IMR-90 (cell line): ENCODE measurements at regions not wholly inside any gene's neighbourhood (a gene's known extent, or its start where the extent isn't known, plus 50 kb on each side); places are given as distances from the start of the nearest gene placed in this dataset.

ENCODE experiments used
- ATAC-seq: fragments of 200-7000 bp; cut with Tn5 transposase; 2 replicates; pipeline ENCODE4 v1.9.1; 2020; ENCODE audit warnings: low read depth, mild to moderate bottlenecking, moderate library complexity
- BruUV-seq: library from RNA; stranded (reverse); fragments of 400-500 nt; replicated peaks from 2 replicates; lab custom pipeline; 2021; lab: Mats Ljungman, UMichigan
- CTCF ChIA-PET: fragments of 300-600 bp; formaldehyde crosslinking; extraction: SDS; loops from one replicate; lab custom pipeline; 2021; ENCODE audit warnings: antibody characterized with exemption; lab: Yijun Ruan, JAX
- POLR2A ChIA-PET: fragments of 300-600 bp; sonication (Branson Sonifier 250); formaldehyde crosslinking; loops from one replicate; lab custom pipeline; 2022; ENCODE audit warnings: antibody characterized with exemption; ENCODE audit not compliant: unreplicated experiment; lab: Charles Lee
- DNase-seq: peaks from one replicate; pipeline ENCODE4 v3.0.0; 2013
- H2AFZ ChIP-seq: replicated peaks from 2 replicates; pipeline ENCODE3; 2013; ENCODE audit warnings: low read length, mild to moderate bottlenecking; ENCODE audit not compliant: poor library complexity
- H2AK5ac ChIP-seq: 2 replicates; pipeline ENCODE4 v1.6.1; 2013; ENCODE audit warnings: low read depth, low read length, inconsistent platforms
- H2AK9ac ChIP-seq: replicated peaks from 2 replicates; pipeline ENCODE3; 2013; ENCODE audit warnings: mild to moderate bottlenecking, low read depth, low read length, moderate library complexity; ENCODE audit not compliant: poor library complexity
- H2BK120ac ChIP-seq: 2 replicates; pipeline ENCODE4 v1.6.1; 2013; ENCODE audit warnings: low read depth, low read length, inconsistent platforms
- H2BK15ac ChIP-seq: 3 replicates; pipeline ENCODE4 v1.6.1; 2013; ENCODE audit warnings: low read depth, low read length, inconsistent platforms
- H2BK20ac ChIP-seq: 2 replicates; pipeline ENCODE4 v1.6.1; 2013; ENCODE audit warnings: low read depth, mild to moderate bottlenecking, inconsistent platforms, low read length, moderate library complexity
- H2BK5ac ChIP-seq: 2 replicates; pipeline ENCODE4 v1.6.1; 2013; ENCODE audit warnings: mild to moderate bottlenecking, low read depth, low read length, inconsistent platforms; ENCODE audit not compliant: poor library complexity, severe bottlenecking
- H3K14ac ChIP-seq: replicated peaks from 2 replicates; pipeline ENCODE4 v1.6.1; 2013; ENCODE audit warnings: low read depth, low read length, inconsistent platforms
- H3K18ac ChIP-seq: 2 replicates; pipeline ENCODE4 v1.6.1; 2013; ENCODE audit warnings: low read depth, low read length, control low read depth
- H3K23ac ChIP-seq: 2 replicates; pipeline ENCODE4 v1.6.1; 2013; ENCODE audit warnings: low read depth, low read length, inconsistent platforms
- H3K27ac ChIP-seq: 2 replicates; pipeline ENCODE4 v1.5.1; 2013; ENCODE audit warnings: mild to moderate bottlenecking, control low read depth, low read length; ENCODE audit not compliant: insufficient read depth
- H3K27me3 ChIP-seq: 2 replicates; pipeline ENCODE4 v1.6.1; 2013; ENCODE audit warnings: low read length; ENCODE audit not compliant: control insufficient read depth, insufficient read depth
- H3K36me3 ChIP-seq: 2 replicates; pipeline ENCODE4 v1.6.1; 2013; ENCODE audit warnings: low read length, mixed read lengths; ENCODE audit not compliant: control insufficient read depth, insufficient read depth
- H3K4ac ChIP-seq: 2 replicates; pipeline ENCODE4 v1.6.1; 2013; ENCODE audit warnings: low read depth, low read length, inconsistent platforms
- H3K4me1 ChIP-seq: 2 replicates; pipeline ENCODE4 v1.6.1; 2013; ENCODE audit warnings: low read length, mixed read lengths; ENCODE audit not compliant: control insufficient read depth, insufficient read depth
- H3K4me2 ChIP-seq: 2 replicates; pipeline ENCODE4 v1.6.1; 2013; ENCODE audit warnings: low read depth, mild to moderate bottlenecking, control low read depth, low read length, moderate library complexity
- H3K4me3 ChIP-seq: 2 replicates; pipeline ENCODE4 v1.5.1; 2013; ENCODE audit warnings: low read depth, mild to moderate bottlenecking, control low read depth, low read length, moderate library complexity; ENCODE audit not compliant: insufficient read depth
- H3K56ac ChIP-seq: 2 replicates; pipeline ENCODE4 v1.6.1; 2013; ENCODE audit warnings: low read length, inconsistent platforms; ENCODE audit not compliant: insufficient read depth; ENCODE audit errors: extremely low read depth
- H3K79me1 ChIP-seq, 2 experiments: 2 replicates each; pipeline ENCODE4 v1.6.1; 2013; ENCODE audit warnings: low read length in 2 of 2, inconsistent platforms in 1 of 2, low read depth in 1 of 2
- H3K9ac ChIP-seq: 2 replicates; pipeline ENCODE4 v1.6.1; 2013; ENCODE audit warnings: low read depth, low read length, control low read depth
- H3K9me1 ChIP-seq: 2 replicates; pipeline ENCODE4 v1.6.1; 2013; ENCODE audit warnings: low read length, inconsistent platforms; ENCODE audit not compliant: insufficient read depth
- H3K9me3 ChIP-seq: 2 replicates; pipeline ENCODE4 v1.6.1; 2013; ENCODE audit warnings: low read length; ENCODE audit not compliant: control insufficient read depth, insufficient read depth
- H4K20me1 ChIP-seq: 2 replicates; pipeline ENCODE4 v1.6.1; 2013; ENCODE audit warnings: low read length, inconsistent platforms; ENCODE audit not compliant: insufficient read depth
- H4K5ac ChIP-seq: 2 replicates; pipeline ENCODE4 v1.6.1; 2013; ENCODE audit warnings: mild to moderate bottlenecking, low read depth, low read length, control low read depth
- H4K8ac ChIP-seq, 2 experiments: 2 replicates each; pipeline ENCODE4 v1.6.1; 2013; ENCODE audit warnings: low read depth in 2 of 2, low read length in 2 of 2, control low read depth in 1 of 2, inconsistent platforms in 1 of 2
- H4K91ac ChIP-seq: 2 replicates; pipeline ENCODE4 v1.6.1; 2013; ENCODE audit warnings: low read depth, low read length, inconsistent platforms; ENCODE audit not compliant: insufficient read depth
- BHLHE40 ChIP-seq: fragments of 150-350 bp; IDR thresholded peaks from 2 replicates; pipeline ENCODE4 v1.6.1; 2016; ENCODE audit warnings: mild to moderate bottlenecking, low read depth, low read length
- MAFK ChIP-seq: IDR thresholded peaks from 2 replicates; pipeline ENCODE4 v1.6.1; 2012; ENCODE audit warnings: low read depth, low read length, improper control_type of control experiment
- RAD21 ChIP-seq: IDR thresholded peaks from 2 replicates; pipeline ENCODE4 v1.6.1; 2012; ENCODE audit warnings: low read length, improper control_type of control experiment
- RCOR1 ChIP-seq: IDR thresholded peaks from 2 replicates; pipeline ENCODE4 v1.6.1; 2012; ENCODE audit warnings: mild to moderate bottlenecking, low read length, improper control_type of control experiment; ENCODE audit not compliant: insufficient replicate concordance
- WGBS, 2 experiments: methylation state at CpG; one replicate each; pipeline versions ENCODE4 v1.1.5 to v1.1.7; 2013; ENCODE audit warnings: missing lambda C conversion rate in 2 of 2; ENCODE audit not compliant: insufficient read length in 1 of 2; ENCODE audit errors: extremely low coverage in 2 of 2; 5-methylcytosine and 5-hydroxymethylcytosine counted together
- dilution Hi-C: fragments of 300-500 bp; cut with HindIII; formaldehyde crosslinking; loops from one replicate; pipeline ENCODE4 v1.14.3; 2018; ENCODE audit warnings: low sequenced_read_pairs; ENCODE audit not compliant: unreplicated experiment
- in situ Hi-C: fragments of 300-500 bp; cut with MboI; formaldehyde crosslinking; loops from 3 replicates; pipeline ENCODE4 v1.14.3; 2019; ENCODE audit warnings: low sequenced_read_pairs, inconsistent platforms, mixed read lengths
- intact Hi-C: fragments of 100-400 bp; cut with micrococcal nuclease; formaldehyde crosslinking; loops from 2 replicates; pipeline ENCODE4 v1.10.0; 2022
- TF ChIP-seq, protein P1 (sequence below): fragments of 150-350 bp; IDR thresholded peaks from 2 replicates; pipeline ENCODE4 v1.6.1; 2016; ENCODE audit warnings: low read depth, mild to moderate bottlenecking, low read length, moderate library complexity, borderline replicate concordance

- Histone ChIP-seq H2AK9ac (no peak overlapping the region), H2AK5ac (no peak overlapping the region), H3K27ac (no peak overlapping the region), H2BK120ac (no peak overlapping the region), H3K14ac (no peak overlapping the region), H3K4me1 (peaks cover 3% of the 10 kb centered on the region; the same call in 1 of the 2 replicates), H2BK5ac (no peak overlapping the region), H3K18ac (no peak overlapping the region), H3K4me3 (no peak overlapping the region), H2BK15ac (no peak overlapping the region), H4K8ac (no peak overlapping the region), H4K91ac (no peak overlapping the region), H2BK20ac (no peak overlapping the region), H3K4me2 (no peak overlapping the region), H3K56ac (no peak overlapping the region), H3K79me1 (no peaks in the 10 kb centered on the region), H2AFZ (no peak overlapping the region), H3K36me3 (no peaks in the 10 kb centered on the region), H4K20me1 (no peaks in the 10 kb centered on the region), H3K23ac (no peak overlapping the region), H3K27me3 (no peaks in the 10 kb centered on the region), H4K5ac (no peak overlapping the region), H3K9me1 (no peaks in the 10 kb centered on the region), H3K9me3 (no peaks in the 10 kb centered on the region), H3K9ac (no peak overlapping the region), H3K4ac (no peak overlapping the region)
- in situ Hi-C loops: no loop called here
- no CpG with 5 or more reads among the region's 3 CpGs for WGBS, 2 experiments
- ATAC-seq (no peak), DNase-seq (no peak)
- intact Hi-C loops: no loop called here
- ChIA-PET CTCF (no interaction called here), POLR2A (no interaction called here)
- TF ChIP-seq RCOR1 (no peak), RAD21 (no peak), MAFK (no peak), BHLHE40 (no peak)
- TF ChIP-seq, protein P1, sequence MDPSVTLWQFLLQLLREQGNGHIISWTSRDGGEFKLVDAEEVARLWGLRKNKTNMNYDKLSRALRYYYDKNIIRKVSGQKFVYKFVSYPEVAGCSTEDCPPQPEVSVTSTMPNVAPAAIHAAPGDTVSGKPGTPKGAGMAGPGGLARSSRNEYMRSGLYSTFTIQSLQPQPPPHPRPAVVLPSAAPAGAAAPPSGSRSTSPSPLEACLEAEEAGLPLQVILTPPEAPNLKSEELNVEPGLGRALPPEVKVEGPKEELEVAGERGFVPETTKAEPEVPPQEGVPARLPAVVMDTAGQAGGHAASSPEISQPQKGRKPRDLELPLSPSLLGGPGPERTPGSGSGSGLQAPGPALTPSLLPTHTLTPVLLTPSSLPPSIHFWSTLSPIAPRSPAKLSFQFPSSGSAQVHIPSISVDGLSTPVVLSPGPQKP: no peak
- no TSS peak for BruUV-seq
- dilution Hi-C loops: no loop called here
Measured at GRCh38 chr13:48890391-48890790, 85.3 kb upstream of the FNDC3A start.
